ENCODE measurements at regions not wholly inside any gene's neighbourhood (a gene's known extent, or its start where the extent isn't known, plus 50 kb on each side); places are given as distances from the start of the nearest gene placed in this dataset.
A peak's percentile ranks its signal among the peaks of the same experiment; 100 is the strongest.

GRCh38 chr2:228860601-228861285 lies 410.3 kb downstream of the PID1 start:
- no peak for FAIRE-seq

- no peak for FAIRE-seq
Observed at GRCh38 chr2:228853151-228853550, 417.9 kb downstream of the PID1 start.

- FAIRE-seq, result no peak
Observed at GRCh38 chr2:228848638-228849037, 422.4 kb downstream of the PID1 start.

GRCh38 chr2:228847684-228848083 lies 423.4 kb downstream of the PID1 start:
- no peak for FAIRE-seq

GRCh38 chr2:228846161-228846560 lies 424.9 kb downstream of the PID1 start:
- FAIRE-seq, result no peak

- no peak for FAIRE-seq
Observed at GRCh38 chr2:228845162-228845925, 425.7 kb downstream of the PID1 start.

GRCh38 chr2:228841877-228842276 lies 429.2 kb downstream of the PID1 start:
- peak; percentile 91 for FAIRE-seq

- FAIRE-seq, result peak; percentile 17
Observed at GRCh38 chr2:228841475-228841874, 429.6 kb downstream of the PID1 start.

- FAIRE-seq, result no peak
Observed at GRCh38 chr2:228840743-228841114, 430.4 kb downstream of the PID1 start.

GRCh38 chr2:228840113-228840742 lies 430.9 kb downstream of the PID1 start:
- FAIRE-seq, result peak; percentile 17

GRCh38 chr2:228839421-228839876 lies 431.6 kb downstream of the PID1 start:
- no peak for FAIRE-seq

- FAIRE-seq, result no peak
Observed at GRCh38 chr2:228838819-228839218, 432.3 kb downstream of the PID1 start.

GRCh38 chr2:228828397-228828796 lies 442.7 kb downstream of the PID1 start:
- FAIRE-seq, result no peak

- FAIRE-seq, result no peak
Observed at GRCh38 chr2:228827056-228827700, 443.9 kb downstream of the PID1 start.

GRCh38 chr2:228819701-228820100 lies 451.4 kb downstream of the PID1 start:
- FAIRE-seq, result no peak

GRCh38 chr2:228802181-228803071 lies 468.7 kb downstream of the PID1 start:
- FAIRE-seq, result no peak

GRCh38 chr2:228801451-228801850 lies 469.6 kb downstream of the PID1 start:
- peak; percentile 5 for FAIRE-seq

- FAIRE-seq, result peak; percentile 81
Observed at GRCh38 chr2:228799208-228799588, 471.9 kb downstream of the PID1 start.

- peak; percentile 69 for FAIRE-seq
Observed at GRCh38 chr2:228798458-228799207, 472.5 kb downstream of the PID1 start.

- no peak for FAIRE-seq
Observed at GRCh38 chr2:228796386-228796785, 474.7 kb downstream of the PID1 start.

GRCh38 chr2:228793116-228793515 lies 478.0 kb downstream of the PID1 start:
- no peak for FAIRE-seq

GRCh38 chr2:228786901-228787300 lies 484.2 kb downstream of the PID1 start:
- no peak for FAIRE-seq

Measured in islet of Langerhans (tissue), 1 donor.